Gastroesophageal sphincter (tissue), 4 donors: ENCODE measurements at regions not wholly inside any gene's neighbourhood (a gene's known extent, or its start where the extent isn't known, plus 50 kb on each side); places are given as distances from the start of the nearest gene placed in this dataset.

Source experiments
- ATAC-seq: fragments of 150-250 bp; one replicate; pipeline ENCODE4 v1.9.1; 2016; ENCODE audit warnings: mild to moderate bottlenecking, moderate library complexity
- H3K27ac ChIP-seq, 4 donors: fragments of 200-600 bp; sonication (generic) in 3 of 4; 1 replicate in 3 of 4; 2 replicates in 1 of 4; pipeline ENCODE4 v1.5.1; 2016 to 2019
- H3K27me3 ChIP-seq: fragments of 200-600 bp; sonication (generic); one replicate; pipeline ENCODE4 v1.5.1; 2019
- H3K36me3 ChIP-seq, 2 donors: fragments of 200-600 bp; sonication (generic); one replicate each; pipeline ENCODE4 v1.5.1; 2019; ENCODE audit warnings: control low read depth in 1 of 2
- H3K4me1 ChIP-seq, 3 donors: fragments of 200-600 bp; sonication (generic); 1 replicate in 2 of 3; 2 replicates in 1 of 3; pipeline ENCODE4 v1.5.1; 2016 to 2019; ENCODE audit warnings: control low read depth in 2 of 3
- H3K4me3 ChIP-seq, 2 donors: fragments of 200-600 bp; sonication (generic); one replicate each; pipeline ENCODE4 v1.5.1; 2019; ENCODE audit warnings: mild to moderate bottlenecking in 1 of 2, moderate library complexity in 1 of 2
- H3K9me3 ChIP-seq, 3 donors: fragments of 200-600 bp; sonication (generic); one replicate each; pipeline ENCODE4 v1.5.1; 2017 to 2019; ENCODE audit warnings: control low read depth in 2 of 3
- CTCF ChIP-seq, 4 experiments: fragments of 200-600 bp in 2 of 4; fragments of 450-650 bp in 2 of 4; sonication (generic) in 1 of 4; IDR thresholded peaks; one replicate each; pipeline ENCODE4 v1.5.1; 2017 to 2019; ENCODE audit warnings: antibody characterized with exemption in 4 of 4, mild to moderate bottlenecking in 2 of 4, moderate library complexity in 2 of 4
- EP300 ChIP-seq: sonication (generic); formaldehyde crosslinking; IDR thresholded peaks from one replicate; pipeline ENCODE4 v1.6.1; 2017; ENCODE audit warnings: antibody characterized with exemption, mild to moderate bottlenecking
- POLR2A ChIP-seq, 2 donors: fragments of 450-650 bp; IDR thresholded peaks; one replicate each; pipeline ENCODE4 v1.6.1; 2017; ENCODE audit warnings: antibody characterized with exemption in 2 of 2, mild to moderate bottlenecking in 2 of 2, moderate library complexity in 1 of 2
- POLR2AphosphoS5 ChIP-seq: sonication (generic); formaldehyde crosslinking; IDR thresholded peaks from one replicate; pipeline ENCODE4 v1.6.1; 2017; ENCODE audit warnings: antibody characterized with exemption
- WGBS, 2 donors: methylation state at CpG; one replicate each; pipeline ENCODE4 v1.1.5; 2018; ENCODE audit warnings: low coverage in 1 of 2; 5-methylcytosine and 5-hydroxymethylcytosine counted together

DNA sequence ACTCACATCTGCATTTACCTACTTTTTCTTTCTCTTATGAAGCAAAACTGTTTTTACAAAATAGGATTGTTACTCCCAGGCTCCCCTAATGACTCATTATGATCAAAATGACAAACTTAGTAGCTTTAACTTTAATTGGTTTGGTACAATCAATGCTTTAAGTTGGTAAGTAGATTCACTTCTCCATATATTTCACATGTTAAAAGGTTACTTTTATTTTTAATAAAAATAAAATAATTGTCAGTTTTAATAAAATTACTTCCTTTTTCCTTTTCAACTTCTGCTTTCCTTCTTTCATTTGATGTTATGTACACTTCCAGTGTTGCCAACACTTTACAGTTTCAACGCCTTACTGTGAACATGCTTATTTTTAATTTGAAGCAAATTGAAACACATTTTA, 477.6 kb downstream of the SETD4 start:
- Histone ChIP-seq H3K4me1 (no peaks in the 10 kb centered on the region), H3K27me3 (peaks cover 7% of the 10 kb centered on the region), H3K36me3 (no peaks in the 10 kb centered on the region), H3K27ac (no peak overlapping the region), H3K9me3 (no peaks in the 10 kb centered on the region), H3K4me3 (no peak overlapping the region)
- ATAC-seq: no peak
- TF ChIP-seq EP300: no peak
- no peak for TF ChIP-seq POLR2AphosphoS5
- TF ChIP-seq CTCF (IDR thresholded peaks at IDR 0.05): no peak
- TF ChIP-seq POLR2A (IDR thresholded peaks at IDR 0.05): no peak
- 50 to 75% methylated on average over 1 of the region's 1 CpG for WGBS, 2 donors

DNA sequence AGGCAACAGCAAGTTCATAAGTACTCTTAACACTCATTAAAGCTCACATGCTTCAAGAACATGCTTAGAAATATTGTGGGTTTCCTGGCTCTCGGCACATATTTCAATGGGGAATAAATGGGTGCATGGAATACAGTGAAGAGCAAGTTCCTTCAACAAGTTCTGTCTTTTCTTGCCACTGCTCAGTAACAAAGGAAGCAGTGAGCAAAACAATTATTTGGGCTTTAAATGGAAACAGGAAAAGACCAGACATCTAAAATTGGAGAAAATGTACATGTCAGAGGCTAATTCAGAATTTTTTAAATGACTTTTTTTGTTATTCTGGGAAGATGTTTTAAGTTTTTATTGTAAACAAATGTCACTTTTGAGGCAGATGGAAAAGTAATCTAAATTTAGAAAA, 478.7 kb downstream of the SETD4 start:
- WGBS, 2 donors: 75% methylated on average over 1 of the region's 1 CpG; no CpG with 5 or more reads in 1 of the 2 donors
- TF ChIP-seq POLR2AphosphoS5 (no peak), POLR2A (IDR thresholded peaks at IDR 0.05) (no peak), EP300 (no peak), CTCF (IDR thresholded peaks at IDR 0.05) (no peak)
- H3K27me3 ChIP-seq: no peaks in the 10 kb centered on the region
- no peak overlapping the region for H3K4me3 ChIP-seq
- H3K9me3 ChIP-seq: no peaks in the 10 kb centered on the region
- ATAC-seq: no peak
- no peak overlapping the region for H3K27ac ChIP-seq
- H3K36me3 ChIP-seq: no peaks in the 10 kb centered on the region
- H3K4me1 ChIP-seq: no peaks in the 10 kb centered on the region

DNA sequence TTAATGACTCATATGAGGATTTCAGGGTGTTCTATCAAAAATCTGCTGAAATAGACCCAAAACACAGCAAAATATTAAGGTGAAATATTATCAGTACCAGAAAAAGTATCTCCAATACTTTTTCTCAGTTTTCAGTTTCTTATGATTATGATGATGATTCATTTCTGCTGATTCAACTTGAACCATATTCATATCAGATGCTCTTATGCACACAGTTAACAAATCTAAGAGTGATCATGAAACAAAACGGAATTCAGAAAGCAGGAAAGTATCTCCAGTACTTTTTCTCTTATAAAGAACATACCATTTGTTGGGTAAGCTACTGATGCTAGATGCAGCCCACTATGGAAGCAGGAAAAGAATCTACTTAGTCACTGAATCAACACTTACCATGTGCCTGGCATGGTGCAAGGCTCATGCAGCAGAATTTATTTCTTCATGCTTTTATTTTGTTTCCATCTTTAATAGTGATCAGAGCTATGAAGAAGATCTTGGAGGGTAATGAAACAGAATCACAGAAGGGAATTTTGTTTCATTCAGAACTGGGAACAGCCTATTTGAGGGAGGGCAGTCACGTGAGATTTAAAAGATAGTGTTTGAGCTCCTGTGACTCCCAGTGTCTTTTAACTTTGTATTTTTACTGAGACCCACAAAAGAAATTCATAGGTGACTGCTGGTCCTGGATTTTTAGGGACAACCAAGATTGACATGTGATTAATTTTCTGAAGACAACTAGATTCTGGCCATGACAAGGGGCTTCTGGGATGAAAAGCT, 480.6 kb downstream of the SETD4 start:
- no peaks in the 10 kb centered on the region for H3K9me3 ChIP-seq
- H3K27ac ChIP-seq: no peak overlapping the region
- peaks cover 7% of the 10 kb centered on the region for H3K27me3 ChIP-seq
- 66 to 72% methylated on average over 2 of the region's 2 CpGs for WGBS, 2 donors
- no peaks in the 10 kb centered on the region for H3K36me3 ChIP-seq
- no peak for TF ChIP-seq POLR2A (IDR thresholded peaks at IDR 0.05)
- no peak overlapping the region for H3K4me3 ChIP-seq
- ATAC-seq: no peak
- no peaks in the 10 kb centered on the region for H3K4me1 ChIP-seq

DNA sequence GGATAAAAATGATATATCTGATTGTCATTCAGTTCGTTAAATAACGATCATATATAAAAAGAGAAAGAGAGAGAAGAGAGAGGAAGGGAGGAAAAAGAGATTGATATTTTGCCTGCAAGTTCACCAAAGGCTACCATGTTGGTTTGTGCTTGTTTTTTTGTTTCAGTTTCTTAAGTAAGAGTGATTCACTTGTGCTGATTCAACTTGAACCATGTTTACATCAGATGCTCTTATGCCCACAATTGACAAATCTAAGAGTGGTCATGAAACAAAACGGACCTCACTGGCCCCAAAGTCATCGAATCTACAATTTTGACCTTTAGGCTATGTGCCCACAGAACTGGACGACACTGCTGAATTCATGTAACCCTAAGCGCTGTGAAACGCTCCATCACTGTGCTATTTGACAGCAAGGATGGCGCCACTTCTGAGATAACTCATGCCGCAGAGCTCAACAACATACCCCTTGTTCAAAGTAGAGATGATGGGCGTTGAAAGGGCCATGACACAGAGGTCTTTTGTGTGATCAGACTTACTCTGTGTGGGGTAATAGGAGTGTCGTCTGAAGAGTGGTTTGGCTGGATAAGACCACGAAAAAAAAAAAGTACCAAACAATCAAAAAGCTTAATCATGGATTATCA, 481.4 kb downstream of the SETD4 start:
- WGBS, 2 donors: 79 to 83% methylated on average over 10 to 12 of the region's 12 CpGs
- H3K36me3 ChIP-seq: no peaks in the 10 kb centered on the region
- peaks cover 7% of the 10 kb centered on the region for H3K27me3 ChIP-seq
- TF ChIP-seq CTCF (IDR thresholded peaks at IDR 0.05) (no peak), POLR2AphosphoS5 (no peak)
- ATAC-seq: no peak
- H3K4me1 ChIP-seq: no peaks in the 10 kb centered on the region
- no peaks in the 10 kb centered on the region for H3K9me3 ChIP-seq
- no peak overlapping the region for H3K4me3 ChIP-seq
- H3K27ac ChIP-seq: no peak overlapping the region

- no peaks in the 10 kb centered on the region for H3K36me3 ChIP-seq
- H3K27ac ChIP-seq: no peak overlapping the region
- H3K9me3 ChIP-seq: no peaks in the 10 kb centered on the region
- TF ChIP-seq POLR2A (IDR thresholded peaks at IDR 0.05): no peak
- no peak for TF ChIP-seq CTCF (IDR thresholded peaks at IDR 0.05)
- no peak for TF ChIP-seq POLR2AphosphoS5
- TF ChIP-seq EP300: no peak
- H3K4me1 ChIP-seq: no peaks in the 10 kb centered on the region
- H3K27me3 ChIP-seq: peaks cover 7% of the 10 kb centered on the region
- 66 to 68% methylated on average over 4 to 6 of the region's 6 CpGs for WGBS, 2 donors
- no peak for ATAC-seq
- no peak overlapping the region for H3K4me3 ChIP-seq
Measured at GRCh38 chr21:35578347-35578782, 482.0 kb downstream of the SETD4 start.
